ENCODE measurements at regions not wholly inside any gene's neighbourhood (a gene's known extent, or its start where the extent isn't known, plus 50 kb on each side); places are given as distances from the start of the nearest gene placed in this dataset.

DNA sequence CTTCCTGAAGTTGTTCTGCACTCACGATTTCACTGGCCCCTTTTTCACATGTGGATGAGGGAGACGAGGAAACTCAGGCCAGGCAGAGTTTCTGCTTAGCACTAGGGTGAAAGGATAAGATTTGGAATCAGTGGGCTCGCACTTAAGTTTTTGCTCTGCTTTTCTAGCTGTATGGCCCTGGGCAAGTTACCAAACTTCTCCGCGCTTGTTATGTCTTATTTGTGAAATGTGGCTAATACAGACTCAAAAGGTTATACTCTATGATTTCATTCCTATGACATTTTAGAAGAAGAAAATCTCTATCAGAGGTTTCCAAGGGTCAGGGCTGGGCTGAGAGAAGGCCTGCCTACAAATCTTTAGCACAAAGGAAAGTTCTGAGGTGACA lies 191.9 kb upstream of the LRIG1 start:
- TF ChIP-seq, protein P1, sequence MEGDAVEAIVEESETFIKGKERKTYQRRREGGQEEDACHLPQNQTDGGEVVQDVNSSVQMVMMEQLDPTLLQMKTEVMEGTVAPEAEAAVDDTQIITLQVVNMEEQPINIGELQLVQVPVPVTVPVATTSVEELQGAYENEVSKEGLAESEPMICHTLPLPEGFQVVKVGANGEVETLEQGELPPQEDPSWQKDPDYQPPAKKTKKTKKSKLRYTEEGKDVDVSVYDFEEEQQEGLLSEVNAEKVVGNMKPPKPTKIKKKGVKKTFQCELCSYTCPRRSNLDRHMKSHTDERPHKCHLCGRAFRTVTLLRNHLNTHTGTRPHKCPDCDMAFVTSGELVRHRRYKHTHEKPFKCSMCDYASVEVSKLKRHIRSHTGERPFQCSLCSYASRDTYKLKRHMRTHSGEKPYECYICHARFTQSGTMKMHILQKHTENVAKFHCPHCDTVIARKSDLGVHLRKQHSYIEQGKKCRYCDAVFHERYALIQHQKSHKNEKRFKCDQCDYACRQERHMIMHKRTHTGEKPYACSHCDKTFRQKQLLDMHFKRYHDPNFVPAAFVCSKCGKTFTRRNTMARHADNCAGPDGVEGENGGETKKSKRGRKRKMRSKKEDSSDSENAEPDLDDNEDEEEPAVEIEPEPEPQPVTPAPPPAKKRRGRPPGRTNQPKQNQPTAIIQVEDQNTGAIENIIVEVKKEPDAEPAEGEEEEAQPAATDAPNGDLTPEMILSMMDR (conservative IDR thresholded peaks at IDR 0.05; ENCODE audit: low read length), result no peak
- no peak for TF ChIP-seq EZH2phosphoT487 (IDR thresholded peaks at IDR 0.05; ENCODE audit: borderline replicate concordance, low read depth, low read length)
